RPMI7951 (cell line): ENCODE measurements at regions not wholly inside any gene's neighbourhood (a gene's known extent, or its start where the extent isn't known, plus 50 kb on each side); places are given as distances from the start of the nearest gene placed in this dataset.

Source experiments
- DNase-seq: peaks from one replicate; pipeline ENCODE4 v3.0.0-alpha.2; 2012; ENCODE audit warnings: low read depth

DNA sequence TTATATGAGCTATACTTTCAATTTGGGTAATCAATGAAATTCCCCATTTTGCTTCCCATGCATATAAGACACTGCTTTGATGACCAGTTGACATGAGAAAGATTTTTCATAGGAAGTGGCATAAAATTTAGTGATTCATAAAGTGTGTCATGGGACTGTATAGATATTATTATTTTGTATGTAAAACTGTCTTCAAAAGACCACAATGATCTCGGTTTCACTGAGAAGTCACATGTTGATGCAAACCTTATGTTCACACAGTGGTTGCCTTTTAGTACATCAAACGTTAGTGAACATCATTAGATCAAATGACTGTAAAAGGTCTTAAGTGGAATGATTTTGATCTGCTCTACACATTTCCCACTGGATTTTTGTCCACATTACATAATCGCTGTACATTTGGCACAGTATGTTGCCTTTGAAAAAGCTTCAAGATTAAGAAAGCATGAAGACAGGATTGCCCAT is 349.2 kb upstream of the MEF2C start:
- DNase-seq: no peak

DNA sequence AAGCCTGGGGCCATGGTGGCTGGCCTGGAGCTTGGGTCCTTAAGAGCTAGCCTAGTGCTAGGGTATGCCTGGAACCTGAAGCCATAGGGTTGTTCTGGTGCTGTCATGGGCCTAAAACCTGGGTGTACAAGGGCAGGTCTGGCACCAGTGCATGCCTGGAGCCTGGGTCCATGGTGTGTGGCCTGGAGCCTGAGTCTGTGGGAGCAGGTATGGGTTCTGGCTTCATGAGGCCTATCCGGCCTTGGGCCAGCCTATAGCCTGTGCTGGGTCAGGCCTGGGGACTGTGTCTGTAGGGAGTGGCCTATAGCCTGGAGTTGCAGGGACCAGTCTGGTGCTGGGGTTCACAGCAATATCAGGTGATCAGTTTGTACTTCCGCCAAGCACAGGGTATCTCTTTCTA is 347.2 kb upstream of the MEF2C start:
- no peak for DNase-seq

DNA sequence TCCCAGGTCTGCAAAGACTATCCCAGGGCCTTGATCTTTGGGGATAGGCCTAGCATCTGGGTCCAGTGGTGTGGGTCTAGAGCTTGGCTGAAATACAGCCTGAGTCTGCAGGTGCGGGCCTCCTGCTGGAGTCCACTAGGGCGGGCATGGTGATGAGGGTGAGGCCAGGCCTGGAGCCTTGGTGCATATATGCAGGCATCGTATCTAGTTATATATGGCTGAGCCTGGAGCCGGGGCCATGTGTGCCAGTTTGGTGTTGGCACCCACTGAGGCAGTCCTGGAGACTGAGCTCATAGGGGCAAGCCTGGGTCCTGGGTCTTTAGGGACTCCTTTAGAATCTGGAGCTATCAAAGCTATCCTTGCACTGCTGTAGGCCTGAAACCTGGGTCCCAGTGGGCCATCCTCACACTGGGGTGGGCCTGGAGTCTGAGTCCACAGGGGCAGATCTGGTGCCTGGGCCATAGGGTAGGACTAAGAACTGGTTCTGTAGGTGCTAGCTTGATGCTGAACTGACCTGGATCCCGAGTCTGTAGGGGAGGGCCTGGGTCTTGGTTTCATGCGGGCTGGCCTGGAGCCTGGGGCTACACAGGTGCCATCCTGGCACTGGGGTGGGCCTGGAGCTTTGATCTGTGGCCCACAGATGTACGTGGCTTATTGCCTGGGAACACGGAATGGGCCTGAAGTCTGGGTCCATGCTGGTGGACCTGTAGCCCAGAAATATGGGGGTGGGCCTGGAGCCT is 346.5 kb upstream of the MEF2C start:
- no peak for DNase-seq

DNA sequence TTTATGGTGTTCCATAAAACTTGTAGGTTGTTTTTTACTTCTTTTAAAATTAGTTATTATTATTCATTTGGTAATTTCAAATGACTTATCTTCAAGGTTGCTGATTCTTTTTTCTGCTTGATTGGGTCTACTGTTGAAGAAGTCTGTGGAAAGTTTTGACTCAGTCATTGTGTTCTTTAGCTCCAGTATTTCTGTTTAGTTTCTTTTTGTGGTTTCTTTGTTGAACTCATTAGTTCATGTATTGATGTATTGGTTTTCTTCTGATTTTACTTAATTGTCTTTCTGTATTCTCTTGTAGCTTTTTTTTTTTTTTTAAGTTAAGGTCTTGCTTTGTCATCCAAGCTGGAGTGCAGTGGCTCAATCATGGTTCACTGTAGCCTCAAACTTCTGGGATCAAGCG is 345.4 kb upstream of the MEF2C start:
- DNase-seq: no peak

DNA sequence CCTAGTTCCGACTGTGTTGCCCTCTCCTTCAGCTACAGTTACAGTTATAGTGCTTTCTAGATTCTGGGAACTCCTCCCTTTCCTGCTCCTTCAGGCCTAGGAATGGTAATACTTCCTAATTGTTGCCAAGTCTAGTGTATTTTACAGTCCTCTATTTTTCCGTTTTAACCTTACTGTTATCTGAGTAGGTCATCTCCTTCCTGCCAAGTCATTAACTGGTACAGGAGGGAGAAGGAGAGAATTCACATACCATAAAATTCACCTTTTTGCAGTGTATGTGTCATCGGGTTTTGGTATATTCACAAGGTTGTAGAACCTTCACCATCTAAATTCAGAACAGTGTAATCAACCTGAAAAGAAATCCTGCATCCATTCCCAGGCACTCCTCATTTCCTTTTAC is 335.4 kb upstream of the MEF2C start:
- DNase-seq: no peak

DNA sequence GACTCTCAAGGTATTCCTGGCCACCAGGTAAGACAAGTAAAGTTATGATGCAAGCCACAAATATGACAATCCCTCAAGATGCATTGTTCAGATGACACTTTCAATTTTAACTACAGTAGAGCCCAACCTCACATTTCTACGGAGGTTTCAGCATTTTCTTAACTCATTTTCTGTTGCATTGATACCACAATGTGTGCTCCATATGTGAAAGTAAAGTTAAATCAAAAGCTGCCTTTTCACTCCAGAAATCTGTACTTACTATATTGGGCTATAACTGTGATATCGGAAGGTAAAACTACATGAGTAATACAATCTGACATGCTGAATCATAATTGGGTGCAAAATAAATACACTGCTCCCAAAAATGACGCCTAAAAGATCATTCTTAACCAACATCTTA is 333.6 kb upstream of the MEF2C start:
- no peak for DNase-seq

DNA sequence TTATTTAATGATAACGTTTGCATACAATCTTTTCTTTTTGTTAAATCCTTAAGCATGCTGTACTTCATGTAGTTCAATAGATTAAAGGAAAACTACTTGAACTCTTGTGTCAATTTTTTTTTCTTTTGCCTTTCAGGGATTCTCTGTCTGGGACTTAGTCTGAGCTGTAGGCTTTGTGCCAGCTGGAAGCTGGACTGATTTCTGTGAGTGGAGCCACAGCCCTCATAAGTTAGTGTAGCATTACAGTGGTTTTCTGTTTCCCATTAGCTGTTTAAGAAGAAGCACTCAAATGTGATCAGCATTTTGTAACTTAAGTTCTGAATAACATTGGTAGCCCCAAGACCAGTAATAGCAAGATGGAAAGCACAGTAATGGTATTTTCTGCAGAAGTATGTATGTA is 330.6 kb upstream of the MEF2C start:
- peak; percentile 80 for DNase-seq

DNA sequence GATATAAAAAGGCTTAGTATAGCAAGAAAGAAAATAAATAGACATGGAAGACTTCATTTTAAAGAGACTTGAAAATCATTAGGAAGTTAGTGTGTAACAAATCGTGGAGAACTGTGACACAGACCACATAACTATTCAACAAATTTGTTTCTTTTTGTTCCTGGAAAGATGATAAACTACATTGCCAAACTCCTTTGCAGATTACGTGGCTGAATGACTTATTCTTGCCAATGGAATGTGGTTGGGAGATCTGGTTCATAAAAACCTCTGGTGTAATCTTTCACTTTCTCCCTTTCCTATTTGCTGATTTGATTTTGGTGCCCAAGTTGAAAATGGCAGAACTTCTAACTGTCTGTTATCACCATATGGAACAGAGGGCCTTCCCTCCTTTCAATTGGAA is 328.9 kb upstream of the MEF2C start:
- peak; percentile 78 for DNase-seq

DNA sequence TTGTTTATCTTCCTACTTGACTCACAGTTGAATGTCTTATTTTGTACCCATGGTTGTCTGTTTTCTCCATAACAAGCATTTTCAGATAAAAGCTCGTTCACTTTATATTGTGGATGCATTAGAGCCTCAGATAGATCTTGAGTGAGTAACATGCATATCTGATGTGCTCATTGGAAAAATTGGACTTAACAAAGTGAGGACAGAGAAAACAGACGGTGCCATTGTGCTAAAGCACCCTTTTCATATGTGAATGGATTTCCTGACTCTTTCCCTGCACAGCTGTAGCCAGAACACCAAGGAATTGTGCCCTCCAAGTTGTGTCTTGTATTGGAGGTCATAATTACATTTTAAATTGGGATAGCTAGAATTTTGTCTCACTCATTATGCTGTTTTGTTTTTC is 325.8 kb upstream of the MEF2C start:
- peak; percentile 36 for DNase-seq

DNA sequence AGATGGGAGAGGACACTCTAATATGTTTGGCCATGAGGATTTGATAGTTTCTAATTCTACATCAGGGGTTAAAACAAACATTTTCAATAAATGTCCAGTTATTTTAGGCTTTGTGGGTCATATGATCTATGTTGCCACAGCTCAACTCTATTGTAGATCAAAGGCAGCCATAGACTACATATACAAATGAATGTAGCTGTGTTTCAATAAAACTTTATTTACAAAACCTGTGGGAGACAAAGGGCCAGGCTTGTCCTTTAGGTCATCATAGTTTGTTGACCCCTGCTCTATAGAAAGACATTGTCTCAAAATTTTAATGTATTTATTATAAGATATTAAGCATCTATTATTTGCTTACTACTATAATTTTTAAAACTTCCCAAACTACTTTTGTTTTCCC is 325.4 kb upstream of the MEF2C start:
- no peak for DNase-seq

DNA sequence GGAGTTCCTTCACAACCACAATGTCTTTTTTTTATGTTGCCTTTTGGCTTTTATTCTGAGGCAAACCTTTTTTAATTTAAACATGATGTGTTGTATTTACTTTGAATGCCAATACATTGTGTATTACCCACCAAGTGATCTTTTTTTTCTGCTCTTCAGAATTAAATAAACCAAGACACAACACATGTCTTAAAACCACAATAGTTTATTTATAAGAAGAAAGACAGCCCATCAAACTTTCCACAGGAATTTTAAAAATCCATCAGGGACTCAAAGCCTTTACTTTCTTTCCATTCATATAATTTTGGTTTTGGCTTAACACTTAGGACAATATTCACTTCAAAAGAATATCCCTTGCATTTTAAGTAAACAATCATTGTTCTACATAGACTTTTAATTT is 321.8 kb upstream of the MEF2C start:
- DNase-seq: peak; percentile 40

DNA sequence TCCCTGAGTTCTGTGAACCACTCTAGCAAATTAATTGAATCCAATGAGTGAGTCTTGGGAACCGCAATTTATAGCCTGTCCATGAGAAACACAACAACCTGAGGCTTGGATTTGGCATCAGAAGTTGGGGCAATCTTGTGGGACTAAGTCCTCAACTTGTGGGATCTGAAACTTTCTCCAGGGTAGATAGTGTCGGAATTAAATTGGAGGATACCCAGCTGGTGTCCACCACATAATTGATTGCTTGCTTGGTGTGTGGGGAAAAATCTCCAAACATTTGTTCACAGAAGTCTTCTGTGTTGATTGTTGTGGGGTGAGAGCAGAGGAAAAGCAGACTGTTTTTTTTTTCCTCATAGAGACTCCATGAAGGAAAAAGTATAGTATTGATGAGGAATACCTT is 320.6 kb upstream of the MEF2C start:
- DNase-seq: no peak

DNA sequence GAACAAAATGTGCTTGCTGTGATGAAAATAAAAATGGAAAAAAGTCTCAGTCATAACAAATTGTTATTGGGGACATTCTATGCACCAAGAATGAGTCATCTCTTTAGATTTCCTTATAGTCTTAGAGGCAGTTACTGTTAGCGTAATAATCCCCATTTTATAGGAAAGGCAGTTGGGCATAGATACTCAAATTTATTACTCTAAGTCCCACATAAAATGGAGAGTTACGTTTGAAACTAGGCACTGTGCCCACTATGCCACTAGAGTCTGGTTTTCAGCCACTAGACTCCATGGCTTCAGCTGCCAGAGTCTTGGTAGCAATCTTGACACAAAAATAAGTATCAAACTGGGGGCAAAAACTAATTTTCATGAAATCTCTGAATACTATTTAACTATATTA is 317.9 kb upstream of the MEF2C start:
- no peak for DNase-seq

DNA sequence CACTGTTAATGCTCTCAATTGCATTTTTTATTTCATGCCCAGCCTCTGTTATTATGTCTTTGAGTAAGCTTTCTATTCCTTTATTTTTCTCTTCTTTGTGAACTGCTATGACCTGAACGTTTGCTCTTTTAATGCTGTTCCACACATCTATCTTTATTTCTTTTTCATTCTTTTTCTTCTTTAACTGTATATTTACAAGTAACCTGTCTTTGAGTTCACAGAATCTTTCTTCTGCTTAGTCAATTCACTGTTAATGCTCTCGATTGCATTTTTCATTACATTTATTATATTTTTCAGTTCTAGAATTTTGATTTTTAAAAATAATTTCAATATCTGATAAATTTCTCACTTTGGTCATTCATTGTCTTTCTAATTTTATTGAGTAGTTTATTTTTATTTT is 316.3 kb upstream of the MEF2C start:
- no peak for DNase-seq

DNA sequence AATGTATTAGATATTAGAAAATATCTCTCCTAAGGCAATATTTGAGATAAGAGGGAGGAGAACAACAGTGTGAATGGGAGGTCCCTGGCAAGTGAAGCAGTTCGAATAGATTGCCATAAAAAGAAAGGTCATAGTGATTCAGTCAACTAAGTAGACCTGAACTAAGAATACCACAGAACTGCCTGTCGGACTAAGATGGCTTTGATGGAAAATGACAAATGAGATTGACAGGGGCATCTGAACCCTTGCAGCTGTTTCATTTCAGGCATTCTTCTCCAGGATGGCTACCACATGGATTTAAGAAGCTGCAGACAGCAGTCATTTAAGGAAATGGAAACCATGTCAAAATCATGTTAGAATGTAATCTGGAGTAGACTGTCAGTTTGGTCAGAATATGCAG is 308.4 kb upstream of the MEF2C start:
- no peak for DNase-seq

DNA sequence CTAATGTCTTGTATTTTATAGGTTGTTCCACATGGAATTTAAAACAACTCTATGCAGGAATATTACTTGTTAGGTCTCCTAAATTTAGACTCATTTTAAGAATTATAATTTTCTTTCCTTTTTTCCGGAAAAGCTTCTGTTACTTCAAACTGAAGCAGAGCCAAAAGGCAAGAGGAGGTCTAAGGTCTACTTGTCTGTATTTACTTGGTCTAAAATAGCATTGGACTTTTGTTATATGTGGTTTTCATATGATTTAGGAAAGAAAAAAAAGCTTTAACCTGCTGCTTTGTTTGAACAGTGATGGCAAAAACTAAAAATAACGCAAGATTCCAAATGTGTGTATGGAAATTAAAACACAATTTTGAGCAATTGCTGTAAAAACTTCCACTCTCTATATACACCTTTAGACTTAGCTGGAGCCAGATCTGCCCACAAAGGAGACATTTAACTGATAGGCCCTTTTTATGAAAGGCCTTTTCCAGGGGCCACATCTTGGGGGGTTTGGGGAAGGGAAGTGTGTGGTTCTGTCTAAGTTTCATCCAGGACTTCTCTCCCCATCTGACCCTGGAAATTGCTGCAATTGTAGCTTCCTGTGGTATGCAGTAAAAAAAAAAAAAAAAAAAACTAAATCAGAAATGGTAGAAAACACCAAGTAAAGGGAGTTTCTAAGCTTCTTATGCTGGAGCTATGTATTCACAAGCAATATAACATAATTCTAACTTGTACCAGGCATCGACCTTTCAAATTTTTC is 307.7 kb upstream of the MEF2C start:
- no peak for DNase-seq

DNA sequence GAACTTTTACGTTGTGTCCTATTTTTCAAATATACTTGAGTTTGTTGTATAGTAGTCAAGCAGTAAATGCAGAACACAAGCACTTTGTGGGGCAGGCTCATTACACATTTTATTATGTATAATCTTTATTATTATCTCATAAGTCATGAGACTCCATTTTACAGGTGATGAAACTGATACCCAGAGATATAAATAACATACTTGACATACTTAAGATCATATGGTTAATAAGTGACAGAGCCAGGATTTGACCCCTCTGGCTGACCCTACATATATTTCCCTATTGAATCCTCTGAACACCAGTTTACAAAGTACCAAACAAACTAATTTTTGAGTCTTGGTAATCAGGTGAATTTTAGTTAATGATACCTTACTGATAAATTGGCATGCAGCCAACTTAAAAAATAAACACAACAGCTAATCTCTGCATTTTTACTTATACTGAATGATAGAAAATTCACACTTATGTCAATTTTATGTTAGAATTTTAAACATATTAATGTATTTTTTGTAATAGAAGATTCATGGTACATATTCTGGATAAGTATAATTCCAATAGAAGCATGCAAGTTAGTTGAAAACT is 305.0 kb upstream of the MEF2C start:
- DNase-seq: no peak

DNA sequence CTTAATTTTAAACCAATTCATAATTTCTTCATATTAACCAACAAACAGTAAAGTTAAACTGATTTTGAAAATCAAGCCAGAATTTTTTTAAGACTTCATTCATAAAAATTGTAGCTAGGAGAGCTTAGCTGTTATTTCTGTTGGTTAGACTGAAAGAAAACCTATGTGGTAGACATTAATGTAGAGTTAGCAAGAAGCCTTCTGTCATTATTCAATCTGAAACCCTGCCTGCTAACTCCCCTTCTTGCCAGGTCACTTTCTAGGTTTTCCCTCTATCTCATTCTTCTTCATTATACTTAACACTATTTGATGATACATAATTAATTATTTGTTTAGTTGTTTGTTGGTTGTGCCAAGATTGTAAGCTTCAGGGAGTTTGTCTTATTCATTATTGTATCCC is 304.3 kb upstream of the MEF2C start:
- no peak for DNase-seq

DNA sequence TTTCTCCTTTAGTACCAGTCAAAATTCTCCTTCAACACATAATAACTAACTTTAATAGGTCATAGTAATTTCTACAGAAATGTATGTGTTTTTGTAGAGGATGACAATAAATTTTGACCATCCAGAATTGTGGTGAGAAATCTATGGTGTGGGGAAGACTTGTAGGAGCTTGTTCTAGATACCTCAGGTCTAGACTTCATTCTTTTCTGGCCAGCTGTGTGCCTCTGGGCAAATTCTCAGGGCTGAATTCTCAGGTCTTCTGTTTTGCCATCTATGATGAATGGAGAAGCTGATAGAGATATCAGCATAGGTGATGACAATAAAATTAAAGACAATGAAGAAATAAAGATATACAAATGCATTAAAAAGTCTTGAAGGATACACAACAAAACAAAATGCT is 298.6 kb upstream of the MEF2C start:
- no peak for DNase-seq

DNA sequence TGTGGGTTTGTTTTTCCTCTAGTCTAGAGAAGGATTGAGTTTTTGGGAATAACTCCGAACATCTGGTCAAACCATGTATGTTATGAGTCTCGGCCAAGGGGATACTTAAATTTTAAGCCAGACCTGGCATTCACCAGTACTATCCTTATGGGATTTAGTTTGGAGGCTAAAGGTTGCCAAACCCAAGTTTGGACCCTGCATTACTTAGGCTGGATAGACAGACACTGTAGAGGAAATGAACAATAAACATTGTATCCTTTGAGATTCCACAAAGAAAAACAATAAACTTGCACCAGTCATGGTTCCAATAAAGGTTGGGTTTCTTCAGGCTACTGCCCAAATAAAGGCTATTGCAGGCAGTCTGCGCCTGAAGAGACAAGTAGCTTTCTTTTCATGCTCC is 296.7 kb upstream of the MEF2C start:
- no peak for DNase-seq

DNA sequence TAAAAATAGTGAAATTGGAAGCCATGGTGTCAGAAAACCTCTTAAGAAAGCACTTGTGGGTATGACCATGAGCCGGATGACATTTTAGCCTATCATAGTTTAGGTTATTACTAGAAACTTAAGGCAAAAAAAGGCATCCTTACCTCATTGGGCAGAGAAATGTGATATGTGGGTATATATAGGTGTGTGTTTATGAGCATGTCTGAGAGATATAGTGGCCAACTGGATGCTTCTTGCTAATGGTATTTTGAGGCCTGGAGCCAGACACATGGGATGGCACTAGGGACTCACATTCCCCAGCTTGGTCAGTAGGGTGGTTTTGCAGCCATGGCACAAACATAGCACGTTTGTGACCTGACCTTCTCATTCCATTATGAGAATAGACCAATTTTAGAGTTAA is 295.6 kb upstream of the MEF2C start:
- no peak for DNase-seq

DNA sequence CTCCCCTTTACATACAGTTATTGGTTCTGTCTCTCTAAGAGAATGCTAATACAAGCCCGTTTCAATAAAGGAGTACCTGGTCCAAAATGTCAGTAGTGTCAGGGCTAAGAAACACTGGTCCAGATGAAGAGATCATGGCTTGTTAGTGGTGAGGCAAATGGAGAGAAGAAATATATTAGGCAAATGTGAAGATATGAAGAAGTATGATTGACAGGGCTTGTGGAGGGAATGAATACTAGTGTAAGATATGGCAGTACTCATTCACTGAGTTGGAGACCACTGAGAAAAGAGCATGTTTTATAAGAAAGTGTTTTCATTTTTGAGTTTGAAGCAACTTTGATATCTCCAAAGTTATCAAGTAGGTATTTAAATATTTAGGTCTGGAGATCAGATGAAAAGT is 290.5 kb upstream of the MEF2C start:
- no peak for DNase-seq

DNA sequence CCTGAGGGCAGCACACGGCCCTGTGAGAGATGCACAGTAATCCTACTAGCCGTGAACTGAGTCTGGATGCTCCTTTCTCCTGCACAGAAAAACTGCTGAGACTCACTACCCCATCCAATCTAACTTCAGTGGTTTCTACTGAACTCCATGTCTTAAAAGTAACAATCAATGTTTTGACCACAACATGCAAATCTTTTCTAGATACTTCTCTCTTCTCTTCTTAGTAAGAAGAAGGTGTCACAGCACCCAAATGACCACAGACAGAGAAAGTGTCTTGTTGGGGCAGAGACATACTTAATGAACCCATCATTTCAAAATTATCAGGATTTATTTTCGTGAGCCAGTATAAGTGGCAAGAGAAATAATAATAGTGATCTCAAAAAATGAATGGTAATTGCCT is 285.8 kb upstream of the MEF2C start:
- no peak for DNase-seq
